ENCODE measurements at regions not wholly inside any gene's neighbourhood (a gene's known extent, or its start where the extent isn't known, plus 50 kb on each side); places are given as distances from the start of the nearest gene placed in this dataset.

- no peak for DNase-seq (ENCODE audit: extremely low read depth in 1 of 11, low read depth in 9 of 11, low spot score in 4 of 11)
These were observed 554.9 kb downstream of the TCERG1L start for GRCh38 chr10:130756651-130757050.

- no peak for DNase-seq (ENCODE audit: extremely low read depth in 1 of 11, low read depth in 9 of 11, low spot score in 4 of 11)
These were observed 554.2 kb downstream of the TCERG1L start for GRCh38 chr10:130757271-130757670.

GRCh38 chr10:130757821-130758489 is 553.6 kb downstream of the TCERG1L start:
- no peak for DNase-seq (ENCODE audit: extremely low read depth in 1 of 11, low read depth in 9 of 11, low spot score in 4 of 11)

- DNase-seq (ENCODE audit: extremely low read depth in 1 of 11, low read depth in 9 of 11, low spot score in 4 of 11) = no peak
These were observed 553.0 kb downstream of the TCERG1L start for GRCh38 chr10:130758529-130758928.

GRCh38 chr10:130761032-130761575 is 550.4 kb downstream of the TCERG1L start:
- no peak for DNase-seq (ENCODE audit: extremely low read depth in 1 of 11, low read depth in 9 of 11, low spot score in 4 of 11)

GRCh38 chr10:130761788-130762301 is 549.7 kb downstream of the TCERG1L start:
- peak in 10 of 11 donors; percentile 32 to 71 (median 56) for DNase-seq (ENCODE audit: extremely low read depth in 1 of 11, low read depth in 9 of 11, low spot score in 4 of 11)

GRCh38 chr10:130762491-130762890 is 549.0 kb downstream of the TCERG1L start:
- DNase-seq (ENCODE audit: extremely low read depth in 1 of 11, low read depth in 9 of 11, low spot score in 4 of 11) = no peak

GRCh38 chr10:130763071-130763470 is 548.5 kb downstream of the TCERG1L start:
- DNase-seq (ENCODE audit: extremely low read depth in 1 of 11, low read depth in 9 of 11, low spot score in 4 of 11) = no peak

GRCh38 chr10:130763491-130763890 is 548.0 kb downstream of the TCERG1L start:
- DNase-seq (ENCODE audit: extremely low read depth in 1 of 11, low read depth in 9 of 11, low spot score in 4 of 11) = no peak

GRCh38 chr10:130764651-130765050 is 546.9 kb downstream of the TCERG1L start:
- DNase-seq (ENCODE audit: extremely low read depth in 1 of 11, low read depth in 9 of 11, low spot score in 4 of 11) = no peak

GRCh38 chr10:130766071-130766470 is 545.5 kb downstream of the TCERG1L start:
- DNase-seq (ENCODE audit: extremely low read depth in 1 of 11, low read depth in 9 of 11, low spot score in 4 of 11) = no peak

- DNase-seq (ENCODE audit: extremely low read depth in 1 of 11, low read depth in 9 of 11, low spot score in 4 of 11) = no peak
These were observed 544.3 kb downstream of the TCERG1L start for GRCh38 chr10:130767116-130767730.

- no peak for DNase-seq (ENCODE audit: extremely low read depth in 1 of 11, low read depth in 9 of 11, low spot score in 4 of 11)
These were observed 542.1 kb downstream of the TCERG1L start for GRCh38 chr10:130769146-130770017.

GRCh38 chr10:130770018-130770630 is 541.4 kb downstream of the TCERG1L start:
- no peak for DNase-seq (ENCODE audit: extremely low read depth in 1 of 11, low read depth in 9 of 11, low spot score in 4 of 11)

GRCh38 chr10:130771491-130771946 is 540.0 kb downstream of the TCERG1L start:
- no peak for DNase-seq (ENCODE audit: extremely low read depth in 1 of 11, low read depth in 9 of 11, low spot score in 4 of 11)

- no peak for DNase-seq (ENCODE audit: extremely low read depth in 1 of 11, low read depth in 9 of 11, low spot score in 4 of 11)
These were observed 539.5 kb downstream of the TCERG1L start for GRCh38 chr10:130772056-130772455.

GRCh38 chr10:130772676-130773075 is 538.8 kb downstream of the TCERG1L start:
- no peak for DNase-seq (ENCODE audit: extremely low read depth in 1 of 11, low read depth in 9 of 11, low spot score in 4 of 11)

GRCh38 chr10:130773941-130774340 is 537.6 kb downstream of the TCERG1L start:
- DNase-seq (ENCODE audit: extremely low read depth in 1 of 11, low read depth in 9 of 11, low spot score in 4 of 11) = no peak

- DNase-seq (ENCODE audit: extremely low read depth in 1 of 11, low read depth in 9 of 11, low spot score in 4 of 11) = no peak
These were observed 536.6 kb downstream of the TCERG1L start for GRCh38 chr10:130774871-130775270.
